ENCODE measurements at regions not wholly inside any gene's neighbourhood (a gene's known extent, or its start where the extent isn't known, plus 50 kb on each side); places are given as distances from the start of the nearest gene placed in this dataset.

- H3K9me3 ChIP-seq (ENCODE audit: insufficient read depth, low read depth, low read length): no peaks in the 10 kb centered on the region
- H3K4me3 ChIP-seq (ENCODE audit: low read depth, low read length): no peak overlapping the region
- H3K23ac ChIP-seq (ENCODE audit: low read length): no peak overlapping the region
- H3K9ac ChIP-seq (ENCODE audit: low read length): no peak overlapping the region
- H3K14ac ChIP-seq (ENCODE audit: low read length): no peak overlapping the region
- H3K4me1 ChIP-seq (ENCODE audit: control insufficient read depth in 1 of 2, insufficient read depth in 2 of 2, low read length in 2 of 2): peaks cover 0 to 1% of the 10 kb centered on the region in 2 experiments
- no peak overlapping the region for H4K8ac ChIP-seq (ENCODE audit: low read depth, low read length)
- H3K79me2 ChIP-seq (ENCODE audit: control insufficient read depth, insufficient read depth, low read length, poor library complexity): no peaks in the 10 kb centered on the region
- H2BK5ac ChIP-seq (ENCODE audit: low read depth, low read length, poor library complexity): no peak overlapping the region
- H3K4me2 ChIP-seq (ENCODE audit: low read length): no peak overlapping the region
- WGBS (ENCODE audit: extremely low coverage, insufficient coverage, insufficient read length): no CpG with 5 or more reads among the region's 1 CpG
- no peaks in the 10 kb centered on the region for H3K36me3 ChIP-seq (ENCODE audit: control insufficient read depth in 1 of 2, insufficient read depth in 2 of 2, low read length in 2 of 2)
- H3K4ac ChIP-seq (ENCODE audit: low read depth, low read length): no peak overlapping the region
- no peak overlapping the region for H4K12ac ChIP-seq (ENCODE audit: low read depth, low read length)
- DNase-seq: no peak
- H3K27ac ChIP-seq (ENCODE audit: low read depth, low read length): no peak overlapping the region
- no peak overlapping the region for H3K18ac ChIP-seq (ENCODE audit: low read length)
- no peak overlapping the region for H2BK12ac ChIP-seq (ENCODE audit: low read length)
- no peaks in the 10 kb centered on the region for H3K79me1 ChIP-seq (ENCODE audit: low read length)
- H4K91ac ChIP-seq (ENCODE audit: low read depth, low read length): no peak overlapping the region
- H3K27me3 ChIP-seq (ENCODE audit: insufficient read depth, low read length): no peaks in the 10 kb centered on the region
- no peak overlapping the region for H2AK5ac ChIP-seq (ENCODE audit: low read length)
- no peak overlapping the region for H2AFZ ChIP-seq (ENCODE audit: insufficient read depth, low read length, poor library complexity)
- H2BK120ac ChIP-seq (ENCODE audit: insufficient read depth, low read length, poor library complexity): no peak overlapping the region
Observed at GRCh38 chr10:31152421-31153135, 120.9 kb upstream of the ZNF438 start.

DNA sequence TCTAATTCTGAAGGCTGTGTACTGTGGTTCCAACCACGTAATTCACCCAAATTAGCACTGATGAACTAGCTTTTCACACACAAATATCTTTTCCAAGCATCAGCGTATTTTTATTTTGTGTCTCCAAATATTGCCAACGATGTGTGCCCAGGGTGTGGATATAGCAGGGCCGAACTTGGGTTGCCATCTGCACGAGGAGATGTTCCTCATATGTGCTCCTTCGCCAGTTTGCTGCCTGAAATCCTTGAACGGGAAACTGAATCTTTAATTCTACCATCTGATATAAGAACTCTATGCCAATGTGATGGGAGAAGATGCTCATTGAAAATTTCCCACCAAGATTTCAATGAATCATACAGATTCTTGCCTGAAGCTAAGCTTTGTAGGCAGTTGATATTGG, 121.5 kb upstream of the ZNF438 start:
- H3K23ac ChIP-seq (ENCODE audit: low read length): no peak overlapping the region
- no peaks in the 10 kb centered on the region for H3K79me1 ChIP-seq (ENCODE audit: low read length)
- H2BK12ac ChIP-seq (ENCODE audit: low read length): no peak overlapping the region
- no peak for DNase-seq
- H3K4me3 ChIP-seq (ENCODE audit: low read depth, low read length): no peak overlapping the region
- H2BK120ac ChIP-seq (ENCODE audit: insufficient read depth, low read length, poor library complexity): no peak overlapping the region
- no peak overlapping the region for H3K14ac ChIP-seq (ENCODE audit: low read length)
- no peak overlapping the region for H3K27ac ChIP-seq (ENCODE audit: low read depth, low read length)
- no peak overlapping the region for H2AK5ac ChIP-seq (ENCODE audit: low read length)
- H3K27me3 ChIP-seq (ENCODE audit: insufficient read depth, low read length): no peaks in the 10 kb centered on the region
- no peaks in the 10 kb centered on the region for H3K9me3 ChIP-seq (ENCODE audit: insufficient read depth, low read depth, low read length)
- no peak overlapping the region for H2BK5ac ChIP-seq (ENCODE audit: low read depth, low read length, poor library complexity)
- WGBS (ENCODE audit: extremely low coverage, insufficient coverage, insufficient read length): no CpG with 5 or more reads among the region's 7 CpGs
- no peak overlapping the region for H3K9ac ChIP-seq (ENCODE audit: low read length)
- no peak overlapping the region for H4K91ac ChIP-seq (ENCODE audit: low read depth, low read length)
- H3K4me2 ChIP-seq (ENCODE audit: low read length): no peak overlapping the region
- no peaks in the 10 kb centered on the region for H3K4me1 ChIP-seq (ENCODE audit: control insufficient read depth in 1 of 2, insufficient read depth in 2 of 2, low read length in 2 of 2)
- no peak overlapping the region for H3K18ac ChIP-seq (ENCODE audit: low read length)
- no peak overlapping the region for H4K12ac ChIP-seq (ENCODE audit: low read depth, low read length)
- H3K79me2 ChIP-seq (ENCODE audit: control insufficient read depth, insufficient read depth, low read length, poor library complexity): no peaks in the 10 kb centered on the region
- H3K36me3 ChIP-seq (ENCODE audit: control insufficient read depth in 1 of 2, insufficient read depth in 2 of 2, low read length in 2 of 2): no peaks in the 10 kb centered on the region
- H2AFZ ChIP-seq (ENCODE audit: insufficient read depth, low read length, poor library complexity): no peak overlapping the region
- H3K4ac ChIP-seq (ENCODE audit: low read depth, low read length): no peak overlapping the region
- no peak overlapping the region for H4K8ac ChIP-seq (ENCODE audit: low read depth, low read length)

DNA sequence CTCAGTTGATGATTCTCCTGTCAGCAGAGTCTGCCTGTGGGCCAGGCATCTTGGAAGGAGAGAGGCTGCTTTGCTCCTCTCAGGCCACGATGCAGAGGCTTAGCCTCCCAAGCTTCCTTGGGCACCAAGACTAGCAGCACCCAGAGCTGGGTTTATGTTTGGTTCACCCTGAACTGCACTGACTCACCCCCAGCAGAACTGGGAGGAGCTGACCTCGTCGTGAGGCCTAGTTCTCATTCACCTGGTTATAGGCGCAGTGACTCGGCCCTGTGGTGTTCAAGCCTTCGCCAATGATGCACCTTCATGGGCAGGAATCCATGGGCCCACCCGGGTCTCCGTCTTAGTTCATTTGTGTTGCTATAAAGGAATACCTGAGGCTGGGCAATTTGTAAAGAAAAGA, 122.0 kb upstream of the ZNF438 start:
- Histone ChIP-seq H3K18ac (ENCODE audit: low read length) (no peak overlapping the region), H3K79me2 (ENCODE audit: control insufficient read depth, insufficient read depth, low read length, poor library complexity) (no peaks in the 10 kb centered on the region), H3K4ac (ENCODE audit: low read depth, low read length) (no peak overlapping the region), H3K27me3 (ENCODE audit: insufficient read depth, low read length) (no peaks in the 10 kb centered on the region), H2AK5ac (ENCODE audit: low read length) (no peak overlapping the region), H3K79me1 (ENCODE audit: low read length) (no peaks in the 10 kb centered on the region), H3K23ac (ENCODE audit: low read length) (no peak overlapping the region), H3K14ac (ENCODE audit: low read length) (no peak overlapping the region), H3K4me2 (ENCODE audit: low read length) (no peak overlapping the region), H3K9me3 (ENCODE audit: insufficient read depth, low read depth, low read length) (no peaks in the 10 kb centered on the region), H3K4me3 (ENCODE audit: low read depth, low read length) (no peak overlapping the region), H3K9ac (ENCODE audit: low read length) (no peak overlapping the region), H4K12ac (ENCODE audit: low read depth, low read length) (no peak overlapping the region), H2BK5ac (ENCODE audit: low read depth, low read length, poor library complexity) (no peak overlapping the region), H2BK120ac (ENCODE audit: insufficient read depth, low read length, poor library complexity) (no peak overlapping the region), H3K27ac (ENCODE audit: low read depth, low read length) (no peak overlapping the region), H3K36me3 (ENCODE audit: control insufficient read depth in 1 of 2, insufficient read depth in 2 of 2, low read length in 2 of 2) (no peaks in the 10 kb centered on the region), H2AFZ (ENCODE audit: insufficient read depth, low read length, poor library complexity) (no peak overlapping the region), H3K4me1 (ENCODE audit: control insufficient read depth in 1 of 2, insufficient read depth in 2 of 2, low read length in 2 of 2) (no peaks in the 10 kb centered on the region), H4K8ac (ENCODE audit: low read depth, low read length) (no peak overlapping the region), H4K91ac (ENCODE audit: low read depth, low read length) (no peak overlapping the region), H2BK12ac (ENCODE audit: low read length) (no peak overlapping the region)
- WGBS (ENCODE audit: extremely low coverage, insufficient coverage, insufficient read length): no CpG with 5 or more reads among the region's 8 CpGs
- no peak for DNase-seq

DNA sequence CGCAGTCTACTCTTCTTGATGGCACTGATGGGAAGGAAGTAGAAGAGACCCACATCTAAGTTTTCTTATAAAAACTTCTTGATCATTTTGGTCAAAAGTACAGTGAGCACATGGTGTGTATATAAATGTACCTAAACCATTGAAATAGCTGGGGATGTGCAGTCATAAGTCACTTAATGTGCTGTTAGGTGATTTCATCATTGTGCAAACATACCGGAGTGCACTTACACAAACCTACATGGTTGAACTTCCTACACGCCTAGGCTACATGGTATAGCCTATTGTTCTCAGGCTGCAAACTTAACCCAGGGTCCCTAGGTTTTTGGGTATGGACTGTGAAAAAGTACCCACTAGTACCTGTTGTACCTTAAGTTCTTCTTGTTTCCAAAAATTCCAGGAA, 123.3 kb upstream of the ZNF438 start:
- H3K4ac ChIP-seq (ENCODE audit: low read depth, low read length): no peak overlapping the region
- H4K12ac ChIP-seq (ENCODE audit: low read depth, low read length): no peak overlapping the region
- no peaks in the 10 kb centered on the region for H3K79me1 ChIP-seq (ENCODE audit: low read length)
- H3K36me3 ChIP-seq (ENCODE audit: control insufficient read depth in 1 of 2, insufficient read depth in 2 of 2, low read length in 2 of 2): no peaks in the 10 kb centered on the region
- H3K18ac ChIP-seq (ENCODE audit: low read length): no peak overlapping the region
- no CpG with 5 or more reads among the region's 3 CpGs for WGBS (ENCODE audit: extremely low coverage, insufficient coverage, insufficient read length)
- H3K79me2 ChIP-seq (ENCODE audit: control insufficient read depth, insufficient read depth, low read length, poor library complexity): no peaks in the 10 kb centered on the region
- H2BK120ac ChIP-seq (ENCODE audit: insufficient read depth, low read length, poor library complexity): no peak overlapping the region
- H3K14ac ChIP-seq (ENCODE audit: low read length): no peak overlapping the region
- no peak overlapping the region for H3K4me2 ChIP-seq (ENCODE audit: low read length)
- no peaks in the 10 kb centered on the region for H3K9me3 ChIP-seq (ENCODE audit: insufficient read depth, low read depth, low read length)
- H2AFZ ChIP-seq (ENCODE audit: insufficient read depth, low read length, poor library complexity): no peak overlapping the region
- no peak for DNase-seq
- H3K23ac ChIP-seq (ENCODE audit: low read length): no peak overlapping the region
- no peak overlapping the region for H3K27ac ChIP-seq (ENCODE audit: low read depth, low read length)
- no peaks in the 10 kb centered on the region for H3K4me1 ChIP-seq (ENCODE audit: control insufficient read depth in 1 of 2, insufficient read depth in 2 of 2, low read length in 2 of 2)
- no peak overlapping the region for H2BK12ac ChIP-seq (ENCODE audit: low read length)
- no peak overlapping the region for H2BK5ac ChIP-seq (ENCODE audit: low read depth, low read length, poor library complexity)
- H3K27me3 ChIP-seq (ENCODE audit: insufficient read depth, low read length): no peaks in the 10 kb centered on the region
- no peak overlapping the region for H4K8ac ChIP-seq (ENCODE audit: low read depth, low read length)
- no peak overlapping the region for H3K4me3 ChIP-seq (ENCODE audit: low read depth, low read length)
- no peak overlapping the region for H4K91ac ChIP-seq (ENCODE audit: low read depth, low read length)
- no peak overlapping the region for H3K9ac ChIP-seq (ENCODE audit: low read length)
- no peak overlapping the region for H2AK5ac ChIP-seq (ENCODE audit: low read length)
